Astrocyte of the cerebellum (primary cell): ENCODE measurements at regions not wholly inside any gene's neighbourhood (a gene's known extent, or its start where the extent isn't known, plus 50 kb on each side); places are given as distances from the start of the nearest gene placed in this dataset.
"Not testable (repeated sequence)": the region's sequence is repeated elsewhere in the genome, so short reads cannot be mapped to it uniquely, and the experiment has no call there.

Experiments used
- DNase-seq: peaks from one replicate; pipeline ENCODE4 v3.0.0-alpha.2; 2011; ENCODE audit warnings: low read depth
- H3K4me3 ChIP-seq: 2 replicates; pipeline ENCODE4 v1.5.1; 2011; ENCODE audit warnings: mild to moderate bottlenecking, low read depth, low read length, moderate library complexity
- CTCF ChIP-seq: IDR thresholded peaks from 2 replicates; pipeline ENCODE4 v1.5.1; 2012; ENCODE audit warnings: low read length, low read depth, moderate library complexity, mild to moderate bottlenecking; ENCODE audit errors: missing control alignments
- in situ Hi-C: cut with HindIII; loops from 2 replicates; pipeline ENCODE4 v1.10.0; 2017; ENCODE audit warnings: low sequenced_read_pairs

DNA sequence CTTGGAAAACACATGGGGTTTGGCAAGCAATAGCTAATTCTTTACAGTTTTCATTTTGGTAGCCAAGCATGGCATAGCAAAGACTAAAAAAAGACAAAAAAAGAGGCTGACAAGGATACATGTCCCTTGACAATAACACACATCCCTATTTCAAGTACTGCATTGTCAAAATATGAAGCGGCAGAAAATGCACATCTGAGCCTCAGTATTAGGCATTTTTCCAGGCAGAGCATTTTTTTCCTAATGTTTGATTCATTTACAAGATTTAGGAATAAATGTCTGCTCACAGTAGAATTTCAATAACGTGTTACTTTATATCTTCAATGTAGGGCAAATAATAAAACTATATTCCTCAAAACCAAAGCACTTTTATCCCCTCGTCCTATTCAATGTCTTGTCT is 216.3 kb upstream of the PCDH18 start:
- no peak for TF ChIP-seq CTCF
- DNase-seq: no peak
- no peak overlapping the region for H3K4me3 ChIP-seq
- in situ Hi-C loops: no loop called here

DNA sequence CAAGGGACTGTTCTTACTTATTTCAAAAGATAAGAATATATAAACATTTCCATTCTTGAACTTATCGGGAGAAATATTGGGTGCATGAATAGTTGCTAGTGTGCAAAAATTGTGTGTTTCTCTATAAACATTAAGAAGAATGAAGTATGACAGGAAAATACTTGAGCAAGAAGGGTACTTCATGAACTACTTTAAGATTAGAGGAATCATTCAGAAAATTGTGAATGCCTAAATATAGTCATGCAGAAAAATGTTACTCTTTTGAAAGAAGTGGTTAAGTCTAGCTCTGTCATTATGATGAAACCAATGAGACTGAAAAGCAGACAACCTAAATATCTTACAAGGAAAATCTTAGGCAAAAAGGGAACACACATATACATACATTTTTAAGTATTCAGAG is 207.8 kb upstream of the PCDH18 start:
- no peak overlapping the region for H3K4me3 ChIP-seq
- no peak for TF ChIP-seq CTCF
- in situ Hi-C loops: no loop called here
- no peak for DNase-seq

GRCh38 chr4:137739391-137739790 is 207.1 kb upstream of the PCDH18 start:
- H3K4me3 ChIP-seq: no peak overlapping the region
- in situ Hi-C loops: no loop called here
- no peak for TF ChIP-seq CTCF
- DNase-seq: no peak

- in situ Hi-C loops: no loop called here
- H3K4me3 ChIP-seq: no peak overlapping the region
- no peak for TF ChIP-seq CTCF
- DNase-seq: no peak
These were observed 206.2 kb upstream of the PCDH18 start for GRCh38 chr4:137738375-137738990.

DNA sequence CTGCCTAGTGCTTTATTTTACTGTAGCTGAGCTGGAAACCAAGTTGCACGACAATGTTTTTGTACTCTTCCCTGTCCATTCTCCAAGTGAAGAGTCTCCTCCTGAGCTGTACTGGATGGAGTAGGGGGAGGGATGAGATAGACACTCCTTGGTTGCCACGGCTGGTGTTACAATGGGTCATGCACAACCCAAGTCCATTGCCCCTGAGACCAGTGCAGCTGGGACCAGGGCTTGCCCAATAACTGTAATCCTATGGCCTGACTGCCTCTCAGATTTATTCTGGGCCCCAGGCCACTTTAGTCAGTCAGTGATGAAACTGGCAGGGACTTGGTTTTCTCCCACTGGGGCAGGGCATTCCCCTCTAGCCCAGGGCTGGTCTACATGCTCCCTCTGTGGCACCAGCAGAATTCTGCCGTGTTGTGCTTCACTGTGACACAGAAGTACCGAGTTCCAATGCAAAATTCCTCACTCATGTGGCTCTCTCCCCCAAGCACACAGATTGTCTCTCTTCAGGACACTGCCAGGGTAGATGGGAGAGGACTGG is 203.3 kb upstream of the PCDH18 start:
- in situ Hi-C loops: no loop called here
- no peak for TF ChIP-seq CTCF
- no peak for DNase-seq
- no peak overlapping the region for H3K4me3 ChIP-seq

- H3K4me3 ChIP-seq, in situ Hi-C loops, DNase-seq: not testable (repeated sequence)
These were observed 201.2 kb upstream of the PCDH18 start for GRCh38 chr4:137733174-137734141.

DNA sequence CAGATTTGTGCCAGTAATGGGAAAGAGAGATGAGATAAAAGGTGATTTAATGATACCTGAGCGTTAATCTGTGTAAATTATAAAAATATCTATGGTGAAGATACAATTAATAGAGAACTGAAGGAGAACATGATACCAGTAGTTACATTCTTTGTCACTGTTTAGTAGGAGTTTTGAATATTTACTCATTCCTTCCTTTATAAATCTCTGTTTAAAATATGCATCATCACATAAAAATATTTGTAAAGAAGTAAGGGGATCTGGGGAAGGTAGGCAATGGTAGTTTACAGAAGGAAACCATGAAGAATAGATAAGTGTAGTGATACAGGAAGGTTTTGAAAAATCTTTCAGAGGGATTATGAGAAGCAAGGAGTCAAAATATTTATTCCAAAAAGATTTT is 190.6 kb upstream of the PCDH18 start:
- no peak for DNase-seq
- H3K4me3 ChIP-seq: no peak overlapping the region
- TF ChIP-seq CTCF: no peak
- in situ Hi-C loops: no loop called here
